D721Med (cell line): ENCODE measurements at regions not wholly inside any gene's neighbourhood (a gene's known extent, or its start where the extent isn't known, plus 50 kb on each side); places are given as distances from the start of the nearest gene placed in this dataset.

Experiments
- DNase-seq: peaks from one replicate; pipeline ENCODE4 v3.0.0; 2011; ENCODE audit warnings: low spot score; ENCODE audit not compliant: insufficient read length
- FAIRE-seq: peaks from 2 replicates; lab custom pipeline; 2011; peaks lifted over from hg19 to GRCh38; lab: Jason Lieb, UNC
- TF ChIP-seq, protein P1 (sequence below): IDR thresholded peaks from 2 replicates; pipeline ENCODE4 v1.5.1; 2012; ENCODE audit warnings: mild to moderate bottlenecking, control low read depth; ENCODE audit not compliant: insufficient read depth; ENCODE audit errors: missing control alignments

DNA sequence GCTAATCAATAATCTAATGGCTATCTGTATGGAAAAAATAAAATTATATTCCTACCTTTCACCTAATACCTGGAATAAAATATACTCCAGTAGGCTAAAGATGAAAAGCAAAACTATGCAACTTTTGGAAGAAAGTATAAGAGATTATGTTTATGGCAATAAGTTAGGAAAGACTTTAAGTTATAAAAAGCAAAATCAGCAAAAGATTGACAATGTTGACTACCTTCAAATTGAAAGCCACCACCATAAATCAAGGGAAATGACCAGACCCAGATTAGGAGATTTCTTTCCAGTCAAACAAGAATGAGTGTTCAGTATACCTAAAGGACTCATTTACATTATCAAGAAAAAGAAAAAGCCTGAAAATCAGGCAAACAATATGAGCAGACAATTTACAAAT, 159.1 kb upstream of the ZBED5 start:
- no peak for FAIRE-seq
- no peak for DNase-seq
- TF ChIP-seq, protein P1, sequence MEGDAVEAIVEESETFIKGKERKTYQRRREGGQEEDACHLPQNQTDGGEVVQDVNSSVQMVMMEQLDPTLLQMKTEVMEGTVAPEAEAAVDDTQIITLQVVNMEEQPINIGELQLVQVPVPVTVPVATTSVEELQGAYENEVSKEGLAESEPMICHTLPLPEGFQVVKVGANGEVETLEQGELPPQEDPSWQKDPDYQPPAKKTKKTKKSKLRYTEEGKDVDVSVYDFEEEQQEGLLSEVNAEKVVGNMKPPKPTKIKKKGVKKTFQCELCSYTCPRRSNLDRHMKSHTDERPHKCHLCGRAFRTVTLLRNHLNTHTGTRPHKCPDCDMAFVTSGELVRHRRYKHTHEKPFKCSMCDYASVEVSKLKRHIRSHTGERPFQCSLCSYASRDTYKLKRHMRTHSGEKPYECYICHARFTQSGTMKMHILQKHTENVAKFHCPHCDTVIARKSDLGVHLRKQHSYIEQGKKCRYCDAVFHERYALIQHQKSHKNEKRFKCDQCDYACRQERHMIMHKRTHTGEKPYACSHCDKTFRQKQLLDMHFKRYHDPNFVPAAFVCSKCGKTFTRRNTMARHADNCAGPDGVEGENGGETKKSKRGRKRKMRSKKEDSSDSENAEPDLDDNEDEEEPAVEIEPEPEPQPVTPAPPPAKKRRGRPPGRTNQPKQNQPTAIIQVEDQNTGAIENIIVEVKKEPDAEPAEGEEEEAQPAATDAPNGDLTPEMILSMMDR, result no peak

DNA sequence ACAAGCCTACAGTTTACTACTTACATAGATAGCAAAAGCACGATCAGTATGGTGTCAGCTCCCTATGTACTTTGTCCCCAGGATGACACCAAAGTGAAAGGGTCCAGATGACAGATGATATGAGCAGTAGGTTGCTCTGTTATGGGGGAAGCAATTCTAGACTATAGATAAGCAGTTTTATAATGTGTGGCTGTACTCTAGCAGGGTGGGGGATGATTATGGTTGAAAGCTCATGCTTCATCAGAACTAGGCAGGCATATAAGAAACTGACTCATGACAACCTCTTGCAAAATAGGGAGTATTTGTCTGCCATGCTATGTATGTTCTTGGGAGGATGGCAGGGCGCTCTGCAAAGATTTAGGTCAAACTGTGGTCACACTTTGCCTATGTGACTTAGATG, 158.2 kb upstream of the ZBED5 start:
- no peak for FAIRE-seq
- TF ChIP-seq, protein P1, result no peak
- DNase-seq, result no peak

DNA sequence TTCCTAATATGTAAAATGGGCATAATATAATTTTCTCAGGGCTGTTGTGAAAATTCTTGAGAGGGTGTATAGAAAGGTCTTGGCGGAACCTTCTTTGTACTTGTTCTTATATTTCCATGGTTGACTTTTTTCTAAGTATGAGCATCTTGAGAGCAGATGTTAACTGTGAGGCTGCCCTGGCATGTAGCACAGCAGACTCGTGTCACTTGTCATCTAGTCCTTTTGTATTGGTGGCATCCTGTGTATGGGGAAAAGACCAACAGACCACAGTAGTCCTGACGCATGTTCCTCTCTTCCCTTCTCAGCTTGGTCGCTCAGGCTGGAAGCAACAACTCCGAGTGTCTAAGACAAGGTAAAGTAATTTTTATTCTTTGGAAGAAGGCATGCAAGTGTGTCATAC, 153.8 kb upstream of the ZBED5 start:
- TF ChIP-seq, protein P1, result no peak
- FAIRE-seq (no peak), DNase-seq (no peak)

DNA sequence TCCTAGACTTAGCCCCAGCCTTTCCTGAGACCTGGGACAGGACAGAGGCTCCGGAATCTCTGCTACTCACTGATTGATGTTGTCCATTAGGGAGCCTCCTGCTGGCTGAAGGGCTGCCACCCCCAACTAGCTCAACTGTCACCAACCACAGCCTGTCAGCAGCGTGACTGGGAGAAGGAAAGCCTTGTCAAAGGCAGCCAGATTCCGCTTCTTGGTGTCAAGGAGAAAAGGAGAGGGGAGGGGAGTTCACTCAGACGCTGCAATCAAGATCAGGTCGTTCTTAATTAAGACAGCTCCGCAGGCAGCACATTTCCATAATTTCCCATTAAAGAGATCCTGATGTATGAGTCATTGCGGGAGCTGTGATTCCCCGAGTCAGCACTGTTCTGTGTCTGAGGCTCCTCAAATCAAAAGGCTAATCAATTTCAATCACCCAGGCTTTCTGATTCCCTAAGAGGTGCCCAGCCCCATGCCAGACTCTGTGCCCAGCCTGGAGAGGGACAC, 152.8 kb upstream of the ZBED5 start:
- FAIRE-seq (no peak), DNase-seq (no peak)
- TF ChIP-seq, protein P1, result peak; percentile 31

DNA sequence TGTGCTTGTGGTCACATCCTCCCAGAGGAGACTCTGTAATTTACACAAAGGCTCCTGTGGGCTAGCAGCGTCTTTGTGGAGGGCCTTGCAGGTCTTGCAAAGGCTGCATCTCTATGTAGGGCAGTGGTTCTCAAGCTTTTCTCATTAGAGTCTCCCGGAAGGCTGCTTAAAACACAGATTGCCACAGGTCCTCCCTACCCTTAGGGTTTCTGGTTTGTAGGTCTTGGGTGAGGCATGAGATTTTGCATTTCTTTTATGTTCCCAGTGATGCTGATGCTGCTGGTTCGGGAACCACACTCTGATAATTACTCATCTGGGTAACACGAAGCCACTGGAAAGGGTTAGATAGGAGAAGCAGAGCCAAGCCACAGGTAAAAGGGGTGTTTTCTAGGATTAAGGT, 151.3 kb upstream of the ZBED5 start:
- TF ChIP-seq, protein P1, result no peak
- DNase-seq (no peak), FAIRE-seq (no peak)

DNA sequence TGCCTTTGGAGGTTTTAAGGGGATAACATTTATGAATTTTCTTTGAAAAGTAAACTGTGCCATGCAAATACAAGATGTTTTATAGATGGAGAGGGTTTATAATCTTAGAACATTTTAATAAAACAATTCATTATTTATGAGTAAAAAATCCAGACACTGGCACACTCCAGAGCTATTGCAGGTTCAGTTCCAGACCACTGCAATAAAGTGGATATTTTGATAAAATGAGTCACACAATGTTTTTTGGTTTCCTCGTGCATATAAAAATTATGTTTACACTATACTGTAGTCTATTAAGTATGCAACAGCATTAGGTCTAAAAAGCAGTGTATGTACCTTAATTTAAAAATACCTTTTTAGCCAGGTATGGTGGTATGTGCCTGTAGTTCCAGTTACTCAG, 146.2 kb upstream of the ZBED5 start:
- DNase-seq, result no peak
- TF ChIP-seq, protein P1, result no peak
- no peak for FAIRE-seq

DNA sequence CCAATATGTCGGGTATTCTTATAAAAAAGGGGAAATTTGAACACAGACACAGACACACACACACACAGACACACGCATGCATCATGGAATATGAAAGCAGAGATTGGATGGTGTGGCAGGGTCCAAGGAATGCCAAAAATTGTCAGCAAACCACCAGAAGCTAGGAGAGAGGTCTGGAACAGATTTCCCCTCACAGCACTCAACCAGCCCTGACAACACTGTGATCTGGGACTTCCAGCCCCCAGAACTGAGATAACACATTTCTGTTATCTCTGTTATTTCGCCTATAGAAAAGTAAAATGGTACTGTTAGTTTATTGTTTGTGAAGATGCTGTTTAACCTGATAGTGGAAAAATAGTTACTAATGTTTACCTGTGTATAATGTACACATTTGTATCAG, 145.4 kb upstream of the ZBED5 start:
- TF ChIP-seq, protein P1, result no peak
- DNase-seq (no peak), FAIRE-seq (no peak)
